ENCODE measurements at regions not wholly inside any gene's neighbourhood (a gene's known extent, or its start where the extent isn't known, plus 50 kb on each side); places are given as distances from the start of the nearest gene placed in this dataset.

GRCh38 chr5:111929261-111929660, 172.3 kb upstream of the NREP start:
- H3K9me1 ChIP-seq (replicated peaks; ENCODE audit: control insufficient read depth, extremely low read depth, insufficient read depth, low read length) = no peaks in the 10 kb centered on the region
- no peak overlapping the region for H2AFZ ChIP-seq (ENCODE audit: low read depth, low read length)
- FAIRE-seq (no peak), DNase-seq (ENCODE audit: low read depth, low spot score) (no peak)
- ChIA-PET POLR2A (no interaction called here), CTCF (no interaction called here)
- H3K27ac ChIP-seq (ENCODE audit: insufficient read depth, low read depth, low read length) = no peak overlapping the region
- intact Hi-C loops (cut with micrococcal nuclease) (no loop called here), dilution Hi-C loops (cut with MboI; ENCODE audit: extremely low pct_ligation_motif_present, low sequenced_read_pairs) (no loop called here)
- H3K4me2 ChIP-seq (ENCODE audit: insufficient read depth, low read length) = no peak overlapping the region
- BruUV-seq (replicated peaks) = no TSS peak
- H3K4me3 ChIP-seq (replicated peaks in 1 of 3; ENCODE audit: insufficient read depth in 1 of 3, low read depth in 1 of 3, low read length in 3 of 3) = no peak overlapping the region
- H4K20me1 ChIP-seq (replicated peaks; ENCODE audit: control insufficient read depth, extremely low read depth, insufficient read depth, low read length) = no peaks in the 10 kb centered on the region
- no peaks in the 10 kb centered on the region for H3K79me2 ChIP-seq (ENCODE audit: control insufficient read depth, insufficient read depth, low read length)
- H3K9me3 ChIP-seq (replicated peaks; ENCODE audit: control insufficient read depth, insufficient read depth, low read length) = no peaks in the 10 kb centered on the region
- H3K9ac ChIP-seq (replicated peaks; ENCODE audit: extremely low read depth, insufficient read depth, low read length) = no peak overlapping the region
- H3K4me1 ChIP-seq (ENCODE audit: control insufficient read depth, extremely low read depth, insufficient read depth, low read length) = no peaks in the 10 kb centered on the region
- peaks cover 0 to 3% of the 10 kb centered on the region in 2 experiments for H3K27me3 ChIP-seq (ENCODE audit: control insufficient read depth in 2 of 2, insufficient read depth in 2 of 2, low read length in 2 of 2)
- TF ChIP-seq, protein P1, sequence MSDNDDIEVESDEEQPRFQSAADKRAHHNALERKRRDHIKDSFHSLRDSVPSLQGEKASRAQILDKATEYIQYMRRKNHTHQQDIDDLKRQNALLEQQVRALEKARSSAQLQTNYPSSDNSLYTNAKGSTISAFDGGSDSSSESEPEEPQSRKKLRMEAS (IDR thresholded peaks at IDR 0.05; ENCODE audit: insufficient read depth, insufficient read length) = no peak
- TF ChIP-seq POLR2AphosphoS5 (IDR thresholded peaks at IDR 0.05; ENCODE audit: insufficient read depth, low read depth, low read length) = no peak
- TF ChIP-seq EZH2 (IDR thresholded peaks at IDR 0.05; ENCODE audit: borderline replicate concordance, low read depth, low read length, severe bottlenecking) = no peak
- no peak for TF ChIP-seq GATA2 (IDR thresholded peaks at IDR 0.05; ENCODE audit: insufficient read depth, insufficient read length, low read depth, low read length)
- no peak for TF ChIP-seq POLR2A (IDR thresholded peaks at IDR 0.05; ENCODE audit: low read depth, low read length)
- TF ChIP-seq, protein P2, sequence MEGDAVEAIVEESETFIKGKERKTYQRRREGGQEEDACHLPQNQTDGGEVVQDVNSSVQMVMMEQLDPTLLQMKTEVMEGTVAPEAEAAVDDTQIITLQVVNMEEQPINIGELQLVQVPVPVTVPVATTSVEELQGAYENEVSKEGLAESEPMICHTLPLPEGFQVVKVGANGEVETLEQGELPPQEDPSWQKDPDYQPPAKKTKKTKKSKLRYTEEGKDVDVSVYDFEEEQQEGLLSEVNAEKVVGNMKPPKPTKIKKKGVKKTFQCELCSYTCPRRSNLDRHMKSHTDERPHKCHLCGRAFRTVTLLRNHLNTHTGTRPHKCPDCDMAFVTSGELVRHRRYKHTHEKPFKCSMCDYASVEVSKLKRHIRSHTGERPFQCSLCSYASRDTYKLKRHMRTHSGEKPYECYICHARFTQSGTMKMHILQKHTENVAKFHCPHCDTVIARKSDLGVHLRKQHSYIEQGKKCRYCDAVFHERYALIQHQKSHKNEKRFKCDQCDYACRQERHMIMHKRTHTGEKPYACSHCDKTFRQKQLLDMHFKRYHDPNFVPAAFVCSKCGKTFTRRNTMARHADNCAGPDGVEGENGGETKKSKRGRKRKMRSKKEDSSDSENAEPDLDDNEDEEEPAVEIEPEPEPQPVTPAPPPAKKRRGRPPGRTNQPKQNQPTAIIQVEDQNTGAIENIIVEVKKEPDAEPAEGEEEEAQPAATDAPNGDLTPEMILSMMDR (IDR thresholded peaks at IDR 0.05; ENCODE audit: extremely low read depth in 1 of 2, insufficient read depth in 1 of 2, low read depth in 1 of 2, low read length in 2 of 2) = no peak
- no peaks in the 10 kb centered on the region for H3K36me3 ChIP-seq (ENCODE audit: control insufficient read depth in 2 of 2, extremely low read depth in 1 of 2, insufficient read depth in 2 of 2, low read length in 2 of 2)

- Histone ChIP-seq H3K4me3 (replicated peaks in 1 of 3; ENCODE audit: insufficient read depth in 1 of 3, low read depth in 1 of 3, low read length in 3 of 3) (no peak overlapping the region), H3K9me3 (replicated peaks; ENCODE audit: control insufficient read depth, insufficient read depth, low read length) (no peaks in the 10 kb centered on the region), H3K4me2 (ENCODE audit: insufficient read depth, low read length) (no peak overlapping the region), H2AFZ (ENCODE audit: low read depth, low read length) (no peak overlapping the region), H4K20me1 (replicated peaks; ENCODE audit: control insufficient read depth, extremely low read depth, insufficient read depth, low read length) (no peaks in the 10 kb centered on the region), H3K4me1 (ENCODE audit: control insufficient read depth, extremely low read depth, insufficient read depth, low read length) (no peaks in the 10 kb centered on the region), H3K27ac (ENCODE audit: insufficient read depth, low read depth, low read length) (no peak overlapping the region), H3K27me3 (ENCODE audit: control insufficient read depth in 2 of 2, insufficient read depth in 2 of 2, low read length in 2 of 2) (no peaks in the 10 kb centered on the region), H3K9me1 (replicated peaks; ENCODE audit: control insufficient read depth, extremely low read depth, insufficient read depth, low read length) (no peaks in the 10 kb centered on the region), H3K79me2 (ENCODE audit: control insufficient read depth, insufficient read depth, low read length) (no peaks in the 10 kb centered on the region), H3K9ac (replicated peaks; ENCODE audit: extremely low read depth, insufficient read depth, low read length) (no peak overlapping the region), H3K36me3 (ENCODE audit: control insufficient read depth in 2 of 2, extremely low read depth in 1 of 2, insufficient read depth in 2 of 2, low read length in 2 of 2) (no peaks in the 10 kb centered on the region)
- ChIA-PET CTCF (no interaction called here), POLR2A (no interaction called here)
- BruUV-seq (replicated peaks) = no TSS peak
- TF ChIP-seq MYC (IDR thresholded peaks at IDR 0.05; ENCODE audit: low read depth, low read length) (no peak), EZH2 (IDR thresholded peaks at IDR 0.05; ENCODE audit: borderline replicate concordance, low read depth, low read length, severe bottlenecking) (no peak), FOS (IDR thresholded peaks at IDR 0.05; ENCODE audit: borderline replicate concordance, insufficient read depth, low read length) (no peak), POLR2AphosphoS5 (IDR thresholded peaks at IDR 0.05; ENCODE audit: insufficient read depth, low read depth, low read length) (no peak), JUN (IDR thresholded peaks at IDR 0.05; ENCODE audit: borderline replicate concordance, insufficient read depth, insufficient read length, low read depth) (no peak), POLR2A (IDR thresholded peaks at IDR 0.05; ENCODE audit: low read depth, low read length) (no peak), GATA2 (IDR thresholded peaks at IDR 0.05; ENCODE audit: insufficient read depth, insufficient read length, low read depth, low read length) (no peak)
- TF ChIP-seq, protein P2 (IDR thresholded peaks at IDR 0.05; ENCODE audit: extremely low read depth in 1 of 2, insufficient read depth in 1 of 2, low read depth in 1 of 2, low read length in 2 of 2) = no peak
- TF ChIP-seq, protein P1 (IDR thresholded peaks at IDR 0.05; ENCODE audit: insufficient read depth, insufficient read length) = no peak
- dilution Hi-C loops (cut with MboI; ENCODE audit: extremely low pct_ligation_motif_present, low sequenced_read_pairs) = no loop called here
- no peak for FAIRE-seq
- intact Hi-C loops (cut with micrococcal nuclease) = no loop called here
- no peak for DNase-seq (ENCODE audit: low read depth, low spot score)
Measured at GRCh38 chr5:111928511-111928910, 171.5 kb upstream of the NREP start.
